Stimulated activated CD8-positive, alpha-beta memory T cell treated with anti-CD3 and anti-CD28 coated beads, Interleukin-12 subunit alpha, Interleukin-12 subunit beta, amount 100 ng/mL, for 4 hours (primary cell): ENCODE measurements at regions not wholly inside any gene's neighbourhood (a gene's known extent, or its start where the extent isn't known, plus 50 kb on each side); places are given as distances from the start of the nearest gene placed in this dataset.

Experiments used
- DNase-seq: peaks from one replicate; pipeline ENCODE4 v3.0.0-alpha.2; 2020; ENCODE audit warnings: low read depth

DNA sequence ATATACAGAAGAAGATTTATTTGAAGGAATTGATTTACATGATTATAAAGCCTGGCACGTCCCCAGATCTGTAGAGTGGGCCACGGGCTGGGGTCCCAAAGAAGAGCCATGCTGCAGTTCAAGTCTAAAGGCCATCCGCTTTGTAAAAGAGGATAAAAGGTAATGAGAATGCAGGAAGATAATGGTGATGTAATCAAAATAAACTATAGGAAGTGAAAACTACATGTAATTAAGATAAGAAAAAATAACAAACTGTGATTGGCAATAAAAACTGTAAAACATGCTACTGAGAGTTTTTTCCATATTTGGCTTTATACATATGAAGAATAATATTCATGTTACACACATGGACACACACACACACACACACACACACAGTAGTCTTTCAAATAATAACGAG is 59.0 kb upstream of the TMEFF2 start:
- no peak for DNase-seq

DNA sequence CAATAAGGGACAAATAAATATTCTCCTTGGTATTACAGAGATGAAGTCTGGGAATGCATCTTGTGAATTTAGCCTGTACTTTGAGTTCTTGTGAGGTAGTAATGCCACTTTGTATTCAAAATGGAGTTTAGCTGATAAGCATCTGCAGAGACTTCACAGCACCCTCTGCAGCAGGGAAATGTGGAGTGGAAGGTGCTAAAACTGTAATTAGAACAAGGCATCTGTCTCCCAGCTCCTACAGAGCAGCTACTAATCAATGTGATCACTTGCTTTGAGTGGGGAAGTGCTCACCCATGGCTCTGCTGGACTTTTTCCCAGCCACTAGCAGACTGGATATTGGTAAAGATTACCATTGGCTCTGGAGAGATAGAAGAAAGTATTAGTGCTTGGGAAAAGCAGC is 56.2 kb upstream of the TMEFF2 start:
- DNase-seq, result no peak

DNA sequence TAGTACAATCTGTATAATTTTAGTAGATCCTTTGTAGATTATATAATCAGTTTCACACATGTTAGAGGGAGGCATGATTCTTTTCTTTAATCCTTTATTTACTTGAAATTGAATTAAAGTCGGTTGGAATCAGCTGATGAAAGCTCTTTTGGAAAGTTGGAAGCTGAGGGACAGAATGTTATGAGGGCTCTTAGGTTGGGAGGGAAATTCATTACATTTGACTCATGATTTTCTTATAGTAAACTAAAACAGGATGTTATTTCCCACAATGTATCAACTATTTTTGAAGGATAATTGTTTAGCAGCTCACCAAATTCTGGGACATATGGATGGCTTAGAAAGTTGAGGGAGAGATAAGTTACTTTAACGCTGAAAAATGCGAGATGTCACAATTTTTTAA is 52.7 kb upstream of the TMEFF2 start:
- DNase-seq, result no peak

DNA sequence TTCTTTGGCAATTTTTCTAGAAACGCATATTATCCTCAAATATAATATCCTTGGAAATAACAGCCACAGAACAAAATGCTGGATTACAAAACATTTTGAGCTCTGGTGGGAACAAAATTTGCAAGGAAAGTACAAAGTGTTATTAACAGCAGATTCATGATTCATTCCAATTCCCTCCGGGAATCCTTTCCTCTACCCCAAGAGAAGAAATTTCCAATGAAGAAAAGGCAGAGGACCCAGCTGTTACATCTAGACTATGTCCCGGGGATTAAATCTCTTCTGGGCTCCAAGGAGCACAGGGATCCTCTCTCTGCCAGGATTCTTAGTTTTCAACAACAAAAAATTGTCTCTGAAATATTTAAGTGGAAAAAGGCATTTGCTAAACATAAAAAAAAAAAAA is 51.6 kb upstream of the TMEFF2 start:
- no peak for DNase-seq

DNA sequence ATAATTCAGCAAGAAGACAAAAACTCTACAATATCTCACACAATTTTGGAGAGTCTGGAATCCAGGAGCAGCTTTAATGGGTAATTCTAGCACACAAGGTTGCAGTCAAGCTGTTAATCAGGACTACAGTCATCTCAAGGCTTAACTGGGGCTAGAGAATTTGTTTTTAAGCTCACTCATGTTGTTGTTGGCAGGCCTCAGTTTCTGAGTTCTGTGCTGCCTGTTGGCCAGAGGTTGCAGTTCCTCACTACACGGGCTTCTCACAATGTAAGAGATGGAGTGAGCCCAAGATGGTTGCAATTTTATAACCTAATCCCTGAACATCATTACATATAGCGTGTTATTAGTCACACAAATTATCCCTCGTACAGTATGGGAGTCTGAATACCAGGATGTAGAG is 50.6 kb upstream of the TMEFF2 start:
- no peak for DNase-seq
